Large intestine (tissue), 3 donors: ENCODE measurements at regions not wholly inside any gene's neighbourhood (a gene's known extent, or its start where the extent isn't known, plus 50 kb on each side); places are given as distances from the start of the nearest gene placed in this dataset.
"Not testable (repeated sequence)": the region's sequence is repeated elsewhere in the genome, so short reads cannot be mapped to it uniquely, and the experiment has no call there.

Source experiments
- DNase-seq, 2 donors: peaks; one replicate each; pipeline versions ENCODE4 v3.0.0 to v3.0.0-alpha.2; 2013
- H3K27ac ChIP-seq: one replicate; pipeline ENCODE4 v1.5.1; 2013; ENCODE audit warnings: low read length
- H3K27me3 ChIP-seq: 2 replicates; pipeline ENCODE4 v1.6.1; 2013; ENCODE audit warnings: low read length; ENCODE audit not compliant: control insufficient read depth, insufficient read depth
- H3K36me3 ChIP-seq: 2 replicates; pipeline ENCODE4 v1.6.1; 2013; ENCODE audit warnings: low read length; ENCODE audit not compliant: control insufficient read depth, insufficient read depth
- H3K4me1 ChIP-seq: one replicate; pipeline ENCODE4 v1.6.1; 2013; ENCODE audit warnings: low read length; ENCODE audit not compliant: control insufficient read depth, insufficient read depth
- H3K4me3 ChIP-seq: one replicate; pipeline ENCODE4 v1.5.1; 2013; ENCODE audit warnings: low read length
- H3K9me3 ChIP-seq: one replicate; pipeline ENCODE4 v1.6.1; 2013; ENCODE audit warnings: mild to moderate bottlenecking, low read depth, low read length, moderate library complexity; ENCODE audit not compliant: control insufficient read depth
- WGBS: methylation state at CpG from one replicate; pipeline ENCODE4 v1.1.5; 2013; ENCODE audit warnings: low lambda C conversion rate; ENCODE audit not compliant: insufficient coverage; 5-methylcytosine and 5-hydroxymethylcytosine counted together

GRCh38 chr2:128603411-128603924 is 284.8 kb upstream of the HS6ST1 start:
- Histone ChIP-seq H3K4me1 (peaks cover 13% of the 10 kb centered on the region), H3K27ac (no peak overlapping the region), H3K4me3 (no peak overlapping the region), H3K27me3 (no peaks in the 10 kb centered on the region), H3K9me3 (no peaks in the 10 kb centered on the region), H3K36me3 (no peaks in the 10 kb centered on the region)
- DNase-seq, result no peak
- WGBS, result no CpG with 5 or more reads among the region's 14 CpGs

DNA sequence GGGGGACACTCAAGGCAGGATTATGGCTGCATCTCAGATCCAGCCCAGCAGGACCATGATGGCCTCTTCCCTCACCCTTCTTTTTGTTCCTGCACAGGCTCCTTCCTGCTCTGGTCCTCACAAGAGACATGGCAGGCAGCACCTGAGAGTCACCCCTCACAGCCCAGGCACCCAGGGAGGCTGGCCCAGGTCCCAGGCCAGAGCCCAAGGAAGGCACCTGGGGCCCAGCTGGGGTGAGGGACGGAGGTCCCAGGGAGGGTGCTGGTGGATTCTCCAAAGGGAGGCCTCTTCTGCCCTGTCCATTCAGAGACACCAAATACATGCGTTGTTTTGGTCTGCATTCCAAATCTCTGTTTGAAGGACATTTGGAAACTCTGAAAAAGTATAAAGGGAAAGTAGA is 285.4 kb upstream of the HS6ST1 start:
- Histone ChIP-seq H3K27ac (no peak overlapping the region), H3K4me1 (peaks cover 13% of the 10 kb centered on the region), H3K4me3 (no peak overlapping the region), H3K36me3 (no peaks in the 10 kb centered on the region), H3K27me3 (no peaks in the 10 kb centered on the region), H3K9me3 (no peaks in the 10 kb centered on the region)
- no peak for DNase-seq
- WGBS, result no CpG with 5 or more reads among the region's 2 CpGs

GRCh38 chr2:128604581-128604980 is 285.9 kb upstream of the HS6ST1 start:
- H3K27ac ChIP-seq, H3K9me3 ChIP-seq, DNase-seq, H3K4me3 ChIP-seq, H3K27me3 ChIP-seq, H3K36me3 ChIP-seq: not testable (repeated sequence)
- WGBS, result 100% methylated on average over 1 of the region's 12 CpGs
- H3K4me1 ChIP-seq, result peaks cover 13% of the 10 kb centered on the region

DNA sequence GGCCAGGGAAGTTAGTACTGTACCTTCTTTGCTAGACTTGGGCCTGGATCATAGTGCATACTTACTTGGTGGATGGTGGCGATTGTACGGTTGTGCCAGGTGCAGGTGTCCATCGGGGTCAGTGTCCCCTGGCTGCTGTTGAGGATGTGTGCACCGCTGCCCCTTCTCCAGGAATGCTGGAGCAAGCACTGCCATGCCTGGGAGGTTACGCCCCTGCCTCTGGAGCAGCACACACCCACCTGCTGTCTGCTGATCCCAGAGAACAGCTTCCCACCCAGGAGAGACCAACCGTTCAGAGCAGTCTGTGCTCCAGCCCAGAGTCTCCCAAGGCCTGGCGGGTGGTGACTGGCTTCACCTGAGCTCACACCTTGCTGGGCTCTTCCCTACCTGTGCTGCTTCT is 286.8 kb upstream of the HS6ST1 start:
- peaks cover 13% of the 10 kb centered on the region for H3K4me1 ChIP-seq
- no peak overlapping the region for H3K27ac ChIP-seq
- H3K36me3 ChIP-seq, result no peaks in the 10 kb centered on the region
- no CpG with 5 or more reads among the region's 7 CpGs for WGBS
- H3K27me3 ChIP-seq, result no peaks in the 10 kb centered on the region
- DNase-seq, result no peak
- H3K9me3 ChIP-seq, result no peaks in the 10 kb centered on the region
- no peak overlapping the region for H3K4me3 ChIP-seq

DNA sequence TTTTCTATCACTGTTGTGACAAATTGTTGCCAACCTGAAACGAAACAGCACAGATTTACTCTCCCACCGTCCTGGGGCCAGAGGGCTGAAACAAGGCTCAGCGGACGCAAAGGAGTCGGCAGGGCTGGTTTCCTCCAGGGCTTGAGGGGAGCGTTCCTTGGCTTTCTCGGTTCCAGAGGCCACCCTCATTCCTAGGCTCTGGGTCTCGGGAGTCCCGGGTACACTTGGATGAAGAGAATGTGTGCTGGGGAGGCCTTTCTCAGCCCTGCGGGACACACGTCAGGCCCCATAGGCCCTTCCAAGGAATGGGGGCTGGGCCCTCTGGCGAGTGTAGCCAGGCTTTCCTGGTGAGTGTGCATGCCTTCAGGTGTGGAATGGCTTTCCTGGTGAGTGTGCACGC is 287.3 kb upstream of the HS6ST1 start:
- Histone ChIP-seq H3K27ac (no peak overlapping the region), H3K4me3 (no peak overlapping the region), H3K4me1 (peaks cover 13% of the 10 kb centered on the region), H3K27me3 (no peaks in the 10 kb centered on the region), H3K9me3 (no peaks in the 10 kb centered on the region), H3K36me3 (no peaks in the 10 kb centered on the region)
- WGBS, result no CpG with 5 or more reads among the region's 13 CpGs
- DNase-seq, result no peak

DNA sequence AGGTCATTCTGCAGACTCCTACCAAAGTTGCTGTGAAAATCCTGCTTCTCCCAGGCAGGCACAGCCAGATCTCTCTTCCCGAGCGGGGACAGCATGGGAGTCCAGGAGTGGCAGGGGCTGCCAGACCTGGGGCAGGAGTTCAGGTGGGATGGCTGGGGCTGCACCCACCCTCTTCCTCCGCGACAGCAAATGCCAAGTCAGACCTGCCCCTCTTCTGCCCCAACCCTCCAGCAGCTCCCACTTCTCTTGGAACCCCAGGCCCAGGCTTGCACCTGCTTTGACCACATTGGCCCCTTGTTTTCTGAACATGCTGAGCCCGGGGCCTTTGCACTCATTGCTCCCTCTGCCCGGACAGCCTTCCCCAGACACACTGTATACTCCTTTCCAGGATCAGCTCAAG is 288.2 kb upstream of the HS6ST1 start:
- no peak for DNase-seq
- no peaks in the 10 kb centered on the region for H3K9me3 ChIP-seq
- no peak overlapping the region for H3K4me3 ChIP-seq
- no peaks in the 10 kb centered on the region for H3K27me3 ChIP-seq
- no peak overlapping the region for H3K27ac ChIP-seq
- H3K4me1 ChIP-seq, result peaks cover 12% of the 10 kb centered on the region
- WGBS, result no CpG with 5 or more reads among the region's 6 CpGs
- H3K36me3 ChIP-seq, result no peaks in the 10 kb centered on the region

DNA sequence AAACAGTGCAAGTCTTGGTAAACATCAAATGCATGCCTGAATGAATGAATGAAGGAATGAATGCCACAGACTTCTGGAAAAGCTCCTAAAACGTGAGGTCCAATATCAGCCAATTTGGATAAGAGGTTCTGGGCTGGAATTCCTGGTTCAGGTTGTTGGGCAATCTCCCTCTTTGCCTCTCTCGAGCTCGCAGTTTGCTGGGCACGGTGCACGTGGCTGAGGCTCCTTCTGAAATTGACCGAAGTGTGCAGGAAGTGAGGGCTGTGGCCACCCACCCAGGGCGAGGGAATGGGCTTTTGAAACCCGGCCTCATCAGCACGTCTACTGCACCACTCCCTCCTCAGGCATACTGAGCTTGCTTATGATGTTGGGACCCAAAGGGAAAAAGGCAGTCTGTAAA is 288.8 kb upstream of the HS6ST1 start:
- DNase-seq, result no peak
- Histone ChIP-seq H3K9me3 (no peaks in the 10 kb centered on the region), H3K27ac (no peak overlapping the region), H3K4me1 (peaks cover 6% of the 10 kb centered on the region), H3K36me3 (no peaks in the 10 kb centered on the region), H3K4me3 (no peak overlapping the region), H3K27me3 (no peaks in the 10 kb centered on the region)
- 88% methylated on average over 4 of the region's 9 CpGs for WGBS

- Histone ChIP-seq H3K9me3 (no peaks in the 10 kb centered on the region), H3K36me3 (no peaks in the 10 kb centered on the region), H3K27ac (no peak overlapping the region), H3K4me1 (peaks cover under 1% of the 10 kb centered on the region), H3K4me3 (no peak overlapping the region), H3K27me3 (no peaks in the 10 kb centered on the region)
- DNase-seq, result no peak
- no CpG with 5 or more reads among the region's 23 CpGs for WGBS
Measured at GRCh38 chr2:128607911-128608506, 289.3 kb upstream of the HS6ST1 start.

DNA sequence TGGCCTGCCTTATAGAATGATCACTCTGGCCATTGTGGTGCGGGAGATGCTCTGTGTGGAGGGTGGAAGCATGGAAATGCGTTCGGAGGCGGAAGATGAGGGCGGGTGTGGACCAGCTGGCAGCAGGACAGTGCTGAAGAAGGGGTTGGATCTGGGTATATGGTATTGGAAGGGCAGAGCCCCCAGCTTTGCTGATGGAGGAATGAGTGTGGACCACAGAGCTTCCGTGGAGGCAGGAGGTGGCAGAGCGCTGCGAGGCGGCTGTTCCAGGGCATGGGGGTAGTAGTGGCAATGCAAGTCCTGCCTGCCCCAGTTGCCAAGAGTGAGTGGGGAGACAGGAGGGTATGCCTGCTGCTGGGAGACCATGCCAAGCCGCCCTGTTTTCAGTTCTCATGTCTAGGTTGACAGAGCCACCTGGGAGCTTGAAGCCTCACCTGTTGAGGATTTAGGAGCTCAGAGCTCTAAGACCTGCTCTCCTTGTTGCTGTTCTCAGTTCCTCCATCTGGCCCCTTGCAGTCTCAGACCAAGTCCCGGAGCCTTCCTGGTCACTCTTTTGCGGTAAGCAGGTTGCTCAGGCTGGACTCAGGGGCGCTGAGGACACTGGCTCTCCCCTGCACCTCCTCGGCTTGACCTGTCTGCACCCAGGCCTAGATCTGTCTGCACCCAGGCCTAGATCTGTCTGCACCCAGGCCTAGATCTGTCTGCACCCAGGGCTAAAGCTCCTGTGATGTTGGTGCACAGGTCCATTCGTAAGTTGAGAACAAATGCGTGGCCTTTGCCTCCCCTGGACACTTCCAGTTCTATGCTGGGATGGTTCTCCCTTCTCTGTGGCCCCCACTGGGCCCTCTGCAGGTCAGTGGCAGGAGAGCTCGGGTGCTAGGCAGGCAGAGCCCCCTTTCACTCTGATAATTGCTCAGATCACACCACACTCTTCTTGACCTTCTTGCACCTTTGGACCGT is 290.5 kb upstream of the HS6ST1 start:
- 81% methylated on average over 2 of the region's 18 CpGs for WGBS
- Histone ChIP-seq H3K27ac (no peak overlapping the region), H3K4me3 (no peak overlapping the region), H3K27me3 (no peaks in the 10 kb centered on the region), H3K9me3 (no peaks in the 10 kb centered on the region), H3K4me1 (no peaks in the 10 kb centered on the region), H3K36me3 (no peaks in the 10 kb centered on the region)
- no peak for DNase-seq

DNA sequence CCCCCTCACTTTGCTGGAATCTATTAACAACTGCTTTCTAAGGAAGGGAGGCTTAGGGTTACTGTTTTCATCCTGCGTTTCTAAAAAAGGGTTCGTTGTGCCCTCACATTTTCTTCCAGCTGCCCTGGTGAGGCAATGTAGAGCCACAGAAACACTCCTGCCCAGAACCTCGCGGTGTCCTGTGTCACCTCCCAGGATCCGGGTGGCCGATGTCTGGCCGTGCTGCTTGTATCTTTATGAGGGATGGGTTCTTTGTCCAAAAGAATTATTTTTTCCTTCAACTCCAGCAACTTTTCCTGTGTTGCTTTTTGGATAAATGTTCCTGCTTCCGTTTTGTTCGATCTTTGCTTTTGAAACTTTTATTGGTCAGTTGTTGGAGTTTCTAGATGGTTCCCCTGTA is 291.8 kb upstream of the HS6ST1 start:
- no CpG with 5 or more reads among the region's 9 CpGs for WGBS
- H3K9me3 ChIP-seq, result no peaks in the 10 kb centered on the region
- no peak overlapping the region for H3K27ac ChIP-seq
- H3K4me3 ChIP-seq, result no peak overlapping the region
- no peaks in the 10 kb centered on the region for H3K4me1 ChIP-seq
- no peak for DNase-seq
- no peaks in the 10 kb centered on the region for H3K36me3 ChIP-seq
- H3K27me3 ChIP-seq, result no peaks in the 10 kb centered on the region
